Gastroesophageal sphincter (tissue), 4 donors: ENCODE measurements at regions not wholly inside any gene's neighbourhood (a gene's known extent, or its start where the extent isn't known, plus 50 kb on each side); places are given as distances from the start of the nearest gene placed in this dataset.

Source experiments
- ATAC-seq: fragments of 150-250 bp; one replicate; pipeline ENCODE4 v1.9.1; 2016; ENCODE audit warnings: mild to moderate bottlenecking, moderate library complexity
- H3K27ac ChIP-seq, 4 donors: fragments of 200-600 bp; sonication (generic) in 3 of 4; 1 replicate in 3 of 4; 2 replicates in 1 of 4; pipeline ENCODE4 v1.5.1; 2016 to 2019
- H3K27me3 ChIP-seq: fragments of 200-600 bp; sonication (generic); one replicate; pipeline ENCODE4 v1.5.1; 2019
- H3K36me3 ChIP-seq, 2 donors: fragments of 200-600 bp; sonication (generic); one replicate each; pipeline ENCODE4 v1.5.1; 2019; ENCODE audit warnings: control low read depth in 1 of 2
- H3K4me1 ChIP-seq, 3 donors: fragments of 200-600 bp; sonication (generic); 1 replicate in 2 of 3; 2 replicates in 1 of 3; pipeline ENCODE4 v1.5.1; 2016 to 2019; ENCODE audit warnings: control low read depth in 2 of 3
- H3K4me3 ChIP-seq, 2 donors: fragments of 200-600 bp; sonication (generic); one replicate each; pipeline ENCODE4 v1.5.1; 2019; ENCODE audit warnings: mild to moderate bottlenecking in 1 of 2, moderate library complexity in 1 of 2
- H3K9me3 ChIP-seq, 3 donors: fragments of 200-600 bp; sonication (generic); one replicate each; pipeline ENCODE4 v1.5.1; 2017 to 2019; ENCODE audit warnings: control low read depth in 2 of 3
- EP300 ChIP-seq: sonication (generic); formaldehyde crosslinking; IDR thresholded peaks from one replicate; pipeline ENCODE4 v1.6.1; 2017; ENCODE audit warnings: antibody characterized with exemption, mild to moderate bottlenecking
- POLR2A ChIP-seq, 2 donors: fragments of 450-650 bp; IDR thresholded peaks; one replicate each; pipeline ENCODE4 v1.6.1; 2017; ENCODE audit warnings: antibody characterized with exemption in 2 of 2, mild to moderate bottlenecking in 2 of 2, moderate library complexity in 1 of 2
- POLR2AphosphoS5 ChIP-seq: sonication (generic); formaldehyde crosslinking; IDR thresholded peaks from one replicate; pipeline ENCODE4 v1.6.1; 2017; ENCODE audit warnings: antibody characterized with exemption
- WGBS, 2 donors: methylation state at CpG; one replicate each; pipeline ENCODE4 v1.1.5; 2018; ENCODE audit warnings: low coverage in 1 of 2; 5-methylcytosine and 5-hydroxymethylcytosine counted together
- TF ChIP-seq, protein P1 (sequence below), 4 experiments: fragments of 200-600 bp in 2 of 4; fragments of 450-650 bp in 2 of 4; sonication (generic) in 1 of 4; IDR thresholded peaks; one replicate each; pipeline ENCODE4 v1.5.1; 2017 to 2019; ENCODE audit warnings: antibody characterized with exemption in 4 of 4, mild to moderate bottlenecking in 2 of 4, moderate library complexity in 2 of 4

DNA sequence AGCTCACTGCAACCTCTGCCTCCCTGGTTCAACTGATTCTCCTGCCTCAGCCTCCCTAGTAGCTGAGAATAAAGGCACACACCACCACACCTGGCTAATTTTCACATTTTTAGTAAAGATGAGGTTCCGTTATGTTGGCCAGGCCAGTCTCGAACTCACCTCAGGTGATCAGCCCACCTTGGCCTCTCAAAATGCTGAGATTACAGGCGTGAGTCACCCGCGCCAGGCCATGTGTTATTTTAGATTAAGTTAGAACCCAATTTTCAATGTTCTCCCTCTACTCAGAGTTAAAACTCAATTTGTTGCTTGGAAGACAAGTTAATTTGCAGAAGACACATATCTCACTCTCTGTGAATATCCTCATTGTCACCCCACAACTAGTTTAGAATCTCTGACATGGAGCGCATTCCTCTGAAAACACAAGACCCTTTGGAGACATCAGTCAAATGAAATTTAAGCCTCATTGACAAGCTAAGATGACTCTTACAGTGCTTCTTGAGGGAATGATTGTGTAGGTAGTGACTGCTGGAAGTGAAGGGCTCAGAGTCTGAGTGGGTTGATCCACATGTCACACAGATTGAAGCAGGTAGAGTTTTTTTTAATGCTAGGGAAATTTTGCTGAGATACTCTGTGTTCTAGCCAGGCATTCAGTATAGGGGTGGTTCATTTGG lies 60.6 kb upstream of the FRMD4B start:
- WGBS, 2 donors, result 98 to 100% methylated on average over 1 to 6 of the region's 6 CpGs
- H3K27me3 ChIP-seq, result no peaks in the 10 kb centered on the region
- peaks cover 0 to 24% (median 0%) of the 10 kb centered on the region in 3 donors for H3K4me1 ChIP-seq
- H3K9me3 ChIP-seq, result no peaks in the 10 kb centered on the region
- H3K4me3 ChIP-seq, result no peak overlapping the region
- H3K27ac ChIP-seq, result no peak overlapping the region
- TF ChIP-seq, protein P1, sequence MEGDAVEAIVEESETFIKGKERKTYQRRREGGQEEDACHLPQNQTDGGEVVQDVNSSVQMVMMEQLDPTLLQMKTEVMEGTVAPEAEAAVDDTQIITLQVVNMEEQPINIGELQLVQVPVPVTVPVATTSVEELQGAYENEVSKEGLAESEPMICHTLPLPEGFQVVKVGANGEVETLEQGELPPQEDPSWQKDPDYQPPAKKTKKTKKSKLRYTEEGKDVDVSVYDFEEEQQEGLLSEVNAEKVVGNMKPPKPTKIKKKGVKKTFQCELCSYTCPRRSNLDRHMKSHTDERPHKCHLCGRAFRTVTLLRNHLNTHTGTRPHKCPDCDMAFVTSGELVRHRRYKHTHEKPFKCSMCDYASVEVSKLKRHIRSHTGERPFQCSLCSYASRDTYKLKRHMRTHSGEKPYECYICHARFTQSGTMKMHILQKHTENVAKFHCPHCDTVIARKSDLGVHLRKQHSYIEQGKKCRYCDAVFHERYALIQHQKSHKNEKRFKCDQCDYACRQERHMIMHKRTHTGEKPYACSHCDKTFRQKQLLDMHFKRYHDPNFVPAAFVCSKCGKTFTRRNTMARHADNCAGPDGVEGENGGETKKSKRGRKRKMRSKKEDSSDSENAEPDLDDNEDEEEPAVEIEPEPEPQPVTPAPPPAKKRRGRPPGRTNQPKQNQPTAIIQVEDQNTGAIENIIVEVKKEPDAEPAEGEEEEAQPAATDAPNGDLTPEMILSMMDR (IDR thresholded peaks at IDR 0.05), result no peak
- TF ChIP-seq EP300 (no peak), POLR2A (IDR thresholded peaks at IDR 0.05) (no peak), POLR2AphosphoS5 (no peak)
- no peaks in the 10 kb centered on the region for H3K36me3 ChIP-seq
- no peak for ATAC-seq

DNA sequence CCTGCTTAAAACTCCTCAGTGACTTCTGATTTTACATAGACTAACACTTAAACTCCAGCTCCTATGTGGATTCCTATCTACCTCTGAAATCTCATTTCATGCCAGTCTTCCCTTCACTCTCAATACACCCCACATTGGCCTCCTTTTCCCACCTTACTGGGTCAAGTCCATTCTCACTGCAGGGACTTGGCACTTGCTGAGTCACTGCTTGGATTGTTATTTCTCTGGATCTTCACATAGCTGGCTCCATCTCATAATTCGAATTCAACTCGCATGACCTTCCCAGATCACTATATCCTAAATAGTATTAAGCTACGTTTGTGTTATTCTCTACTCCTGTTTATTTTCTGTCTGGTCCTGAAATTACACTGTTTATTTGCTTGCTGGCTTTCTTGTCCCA lies 59.6 kb upstream of the FRMD4B start:
- Histone ChIP-seq H3K27me3 (no peaks in the 10 kb centered on the region), H3K4me3 (peak overlapping the region in 1 of 2 donors; percentile 39), H3K27ac (peak overlapping the region in 1 of 4 donors; percentile 22), H3K4me1 (peaks cover 0 to 24% (median 0%) of the 10 kb centered on the region in 3 donors), H3K9me3 (no peaks in the 10 kb centered on the region), H3K36me3 (no peaks in the 10 kb centered on the region)
- no peak for ATAC-seq
- WGBS, 2 donors, result 33 to 48% methylated on average over 3 of the region's 3 CpGs
- TF ChIP-seq POLR2AphosphoS5 (no peak), POLR2A (IDR thresholded peaks at IDR 0.05) (no peak)

DNA sequence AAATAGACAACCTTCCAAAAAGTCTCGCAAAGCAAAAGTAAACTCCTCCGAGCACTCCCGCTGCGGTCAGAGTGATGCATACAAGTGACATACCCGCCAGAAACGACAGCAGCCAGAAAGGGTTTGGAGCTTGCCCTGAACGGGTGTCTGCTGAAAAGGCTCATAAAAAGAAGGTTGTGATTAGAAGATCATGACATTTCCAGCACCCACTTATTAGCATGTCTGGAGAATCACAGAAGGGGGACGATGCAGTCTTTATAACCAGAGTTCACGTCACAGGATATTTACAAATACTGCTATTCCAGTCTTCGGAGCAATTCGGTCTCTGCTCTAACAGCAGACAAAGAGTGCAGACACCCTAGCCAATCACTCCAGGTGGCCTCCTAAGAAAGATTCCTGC lies 59.1 kb upstream of the FRMD4B start:
- peak overlapping the region; percentile 39 to 48 for H3K4me3 ChIP-seq

DNA sequence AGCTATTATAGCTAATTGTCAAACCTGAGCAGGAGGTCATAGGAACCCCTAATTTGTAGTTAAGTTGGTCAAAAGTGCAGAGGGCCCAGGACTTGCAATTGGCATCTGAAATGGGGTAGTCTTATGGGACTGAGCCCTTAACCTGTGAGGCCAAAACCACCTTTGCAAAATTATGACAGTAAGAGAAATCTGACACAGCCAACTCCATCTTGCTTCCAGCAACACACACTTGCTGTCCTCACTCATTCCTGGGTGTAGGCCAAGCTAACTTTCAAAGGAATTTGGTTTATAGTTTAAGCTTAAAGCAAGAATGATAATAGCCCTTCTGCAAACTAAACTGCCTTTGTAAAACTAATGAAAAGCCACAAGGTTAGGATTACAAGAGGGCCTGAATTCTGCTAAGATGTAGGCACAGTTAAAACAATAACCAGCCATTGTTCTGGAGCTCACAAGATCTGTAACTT lies 57.6 kb upstream of the FRMD4B start:
- no peak overlapping the region for H3K4me3 ChIP-seq
- H3K27me3 ChIP-seq, result no peaks in the 10 kb centered on the region
- no peak overlapping the region for H3K27ac ChIP-seq
- no peaks in the 10 kb centered on the region for H3K9me3 ChIP-seq
- peaks cover 0 to 28% (median 0%) of the 10 kb centered on the region in 3 donors for H3K4me1 ChIP-seq
- no peaks in the 10 kb centered on the region for H3K36me3 ChIP-seq
- ATAC-seq, result no peak
- no peak for TF ChIP-seq POLR2AphosphoS5
- TF ChIP-seq POLR2A (IDR thresholded peaks at IDR 0.05), result no peak
- no peak for TF ChIP-seq EP300
- TF ChIP-seq, protein P1 (IDR thresholded peaks at IDR 0.05), result no peak

More for the DNA sequence above, 59.1 kb upstream of the FRMD4B start:
- Histone ChIP-seq H3K27ac (peak overlapping the region in 2 of 4 donors; percentile 1 to 22), H3K9me3 (no peaks in the 10 kb centered on the region), H3K27me3 (no peaks in the 10 kb centered on the region), H3K36me3 (no peaks in the 10 kb centered on the region), H3K4me1 (peaks cover 0 to 24% (median 0%) of the 10 kb centered on the region in 3 donors)
- TF ChIP-seq POLR2A (IDR thresholded peaks at IDR 0.05) (no peak), POLR2AphosphoS5 (no peak), EP300 (no peak)
- TF ChIP-seq, protein P1 (IDR thresholded peaks at IDR 0.05), result no peak
- no peak for ATAC-seq
- WGBS, 2 donors, result 16 to 38% methylated on average over 4 to 11 of the region's 11 CpGs

DNA sequence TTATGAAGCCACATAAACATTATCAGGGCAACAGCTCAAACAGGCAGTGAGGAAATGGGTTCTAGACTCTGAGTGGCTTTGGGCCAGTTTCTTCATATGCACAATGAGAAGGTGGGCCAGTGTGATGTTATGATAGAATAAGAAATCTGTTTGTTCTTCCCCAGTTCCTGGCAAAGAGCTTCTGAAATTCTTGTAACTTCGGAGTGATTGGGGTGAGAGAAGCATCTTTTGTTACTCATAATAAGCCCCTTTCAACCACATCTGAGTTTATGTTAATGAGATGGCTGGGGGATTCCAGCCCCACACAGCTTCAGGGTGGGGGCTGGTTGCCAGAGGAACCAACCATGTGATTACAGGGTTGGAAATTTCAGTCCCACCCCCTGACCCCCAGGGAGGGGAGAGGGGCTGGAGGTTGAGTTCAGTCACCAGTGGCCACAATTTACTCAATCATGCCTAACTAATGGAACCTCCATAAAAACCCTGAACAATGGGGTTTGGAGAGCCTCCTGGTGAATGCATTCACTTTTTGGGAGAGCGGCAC lies 57.0 kb upstream of the FRMD4B start:
- Histone ChIP-seq H3K4me3 (no peak overlapping the region), H3K9me3 (no peaks in the 10 kb centered on the region), H3K27me3 (no peaks in the 10 kb centered on the region), H3K36me3 (no peaks in the 10 kb centered on the region), H3K4me1 (peaks cover 0 to 28% (median 0%) of the 10 kb centered on the region in 3 donors), H3K27ac (no peak overlapping the region)
- ATAC-seq, result no peak
- 82 to 92% methylated on average over 2 of the region's 2 CpGs for WGBS, 2 donors
- TF ChIP-seq EP300, result no peak
- TF ChIP-seq, protein P1 (IDR thresholded peaks at IDR 0.05), result no peak
